CD14-positive monocyte (primary cell): ENCODE measurements at regions not wholly inside any gene's neighbourhood (a gene's known extent, or its start where the extent isn't known, plus 50 kb on each side); places are given as distances from the start of the nearest gene placed in this dataset.

Source experiments
- DNase-seq, 3 donors: peaks; one replicate each; pipeline ENCODE4 v3.0.0-alpha.2; 2011 to 2022
- H2AFZ ChIP-seq: 2 replicates; pipeline ENCODE4 v1.6.0; 2012; ENCODE audit warnings: mild to moderate bottlenecking, low read depth, low read length, inconsistent platforms; ENCODE audit not compliant: insufficient read depth, poor library complexity, severe bottlenecking
- H3K27ac ChIP-seq, 2 donors: 1 replicate in 1 of 2; 2 replicates in 1 of 2; pipeline ENCODE4 v1.5.1; 2012 to 2013; ENCODE audit warnings: low read length in 2 of 2, control low read depth in 1 of 2, inconsistent platforms in 1 of 2, low read depth in 1 of 2, mild to moderate bottlenecking in 1 of 2
- H3K27me3 ChIP-seq, 2 donors: one replicate each; pipeline versions ENCODE4 v1.6.0 to v1.6.1; 2011 to 2013; ENCODE audit warnings: low read length in 2 of 2; ENCODE audit not compliant: control insufficient read depth in 2 of 2, insufficient read depth in 2 of 2
- H3K36me3 ChIP-seq, 2 donors: replicated peaks in 1 of 2; 1 replicate in 1 of 2; 2 replicates in 1 of 2; pipeline versions ENCODE4 v1.5.1 to v1.6.1; 2012 to 2013; ENCODE audit warnings: low read length in 2 of 2, control low read depth in 1 of 2, inconsistent platforms in 1 of 2, mild to moderate bottlenecking in 1 of 2; ENCODE audit not compliant: insufficient read depth in 2 of 2, control insufficient read depth in 1 of 2
- H3K4me1 ChIP-seq, 2 donors: 1 replicate in 1 of 2; 2 replicates in 1 of 2; pipeline versions ENCODE4 v1.5.1 to v1.6.1; 2012 to 2013; ENCODE audit warnings: low read length in 2 of 2, control low read depth in 1 of 2, inconsistent platforms in 1 of 2, mild to moderate bottlenecking in 1 of 2, moderate library complexity in 1 of 2; ENCODE audit not compliant: insufficient read depth in 2 of 2, control insufficient read depth in 1 of 2
- H3K4me2 ChIP-seq: replicated peaks from 2 replicates; pipeline ENCODE3; 2012; ENCODE audit warnings: low read length, moderate library complexity, mild to moderate bottlenecking; ENCODE audit not compliant: poor library complexity, severe bottlenecking; ENCODE audit errors: extremely low read depth
- H3K4me3 ChIP-seq, 3 experiments: fragments of 200-600 bp in 1 of 3; sonication (generic) in 1 of 3; replicated peaks in 1 of 3; 1 replicate in 2 of 3; 2 replicates in 1 of 3; pipeline ENCODE4 v1.5.1; 2011 to 2013; ENCODE audit warnings: low read length in 3 of 3, mild to moderate bottlenecking in 3 of 3, control low read depth in 2 of 3, low read depth in 2 of 3, inconsistent platforms in 1 of 3, moderate library complexity in 1 of 3
- H3K79me2 ChIP-seq: 2 replicates; pipeline ENCODE4 v1.6.0; 2012; ENCODE audit warnings: mild to moderate bottlenecking, control low read depth, inconsistent platforms, low read length, moderate library complexity; ENCODE audit not compliant: insufficient read depth
- H3K9ac ChIP-seq: 2 replicates; pipeline ENCODE4 v1.6.0; 2017; ENCODE audit warnings: low read length, mild to moderate bottlenecking; ENCODE audit not compliant: insufficient read depth, poor library complexity, severe bottlenecking
- H3K9me3 ChIP-seq, 2 donors: replicated peaks in 1 of 2; 1 replicate in 1 of 2; 2 replicates in 1 of 2; pipeline versions ENCODE4 v1.5.1 to v1.6.1; 2012 to 2013; ENCODE audit warnings: low read length in 2 of 2, control low read depth in 1 of 2; ENCODE audit not compliant: control insufficient read depth in 1 of 2, insufficient read depth in 1 of 2
- H4K20me1 ChIP-seq: 2 replicates; pipeline ENCODE4 v1.6.0; 2012; ENCODE audit warnings: mild to moderate bottlenecking, low read length, control low read depth, moderate library complexity; ENCODE audit not compliant: insufficient read depth
- H3K27ac Mint-ChIP-seq, 7 donors: one replicate each; pipeline ENCODE4 v1.8.0; 2020; ENCODE audit warnings: mild to moderate bottlenecking in 7 of 7, mixed read lengths in 7 of 7, moderate library complexity in 6 of 7, inconsistent platforms in 2 of 7
- H3K27me3 Mint-ChIP-seq, 3 donors: one replicate each; pipeline ENCODE4 v1.8.0; 2021 to 2022; ENCODE audit warnings: low read depth in 3 of 3, mild to moderate bottlenecking in 3 of 3, mixed read lengths in 3 of 3, moderate library complexity in 3 of 3, inconsistent platforms in 1 of 3
- H3K36me3 Mint-ChIP-seq, 2 donors: one replicate each; pipeline ENCODE4 v1.8.0; 2020; ENCODE audit warnings: mixed read lengths in 2 of 2, inconsistent platforms in 1 of 2, mild to moderate bottlenecking in 1 of 2
- H3K4me1 Mint-ChIP-seq: one replicate; pipeline ENCODE4 v1.8.0; 2020; ENCODE audit warnings: mild to moderate bottlenecking, mixed read lengths
- H3K4me3 Mint-ChIP-seq, 2 donors: one replicate each; pipeline ENCODE4 v1.8.0; 2020; ENCODE audit warnings: mild to moderate bottlenecking in 2 of 2, mixed read lengths in 2 of 2, moderate library complexity in 1 of 2
- H3K9me3 Mint-ChIP-seq, 7 donors: one replicate each; pipeline ENCODE4 v1.8.0; 2020 to 2022; ENCODE audit warnings: mixed read lengths in 7 of 7, mild to moderate bottlenecking in 6 of 7, moderate library complexity in 6 of 7, inconsistent platforms in 2 of 7
- WGBS: methylation state at CpG from one replicate; pipeline ENCODE4 v1.1.5; 2013; ENCODE audit warnings: missing lambda C conversion rate; ENCODE audit not compliant: insufficient coverage; 5-methylcytosine and 5-hydroxymethylcytosine counted together
- intact Hi-C, 2 donors: fragments of 100-400 bp; cut with micrococcal nuclease; formaldehyde crosslinking; loops; one replicate each; pipeline versions ENCODE4 v1.15.0 to v1.15.1; 2023
- TF ChIP-seq, protein P1 (sequence below): fragments of 200-600 bp; IDR thresholded peaks from one replicate; pipeline ENCODE4 v1.8.0; 2022; ENCODE audit warnings: antibody characterized with exemption, mild to moderate bottlenecking

DNA sequence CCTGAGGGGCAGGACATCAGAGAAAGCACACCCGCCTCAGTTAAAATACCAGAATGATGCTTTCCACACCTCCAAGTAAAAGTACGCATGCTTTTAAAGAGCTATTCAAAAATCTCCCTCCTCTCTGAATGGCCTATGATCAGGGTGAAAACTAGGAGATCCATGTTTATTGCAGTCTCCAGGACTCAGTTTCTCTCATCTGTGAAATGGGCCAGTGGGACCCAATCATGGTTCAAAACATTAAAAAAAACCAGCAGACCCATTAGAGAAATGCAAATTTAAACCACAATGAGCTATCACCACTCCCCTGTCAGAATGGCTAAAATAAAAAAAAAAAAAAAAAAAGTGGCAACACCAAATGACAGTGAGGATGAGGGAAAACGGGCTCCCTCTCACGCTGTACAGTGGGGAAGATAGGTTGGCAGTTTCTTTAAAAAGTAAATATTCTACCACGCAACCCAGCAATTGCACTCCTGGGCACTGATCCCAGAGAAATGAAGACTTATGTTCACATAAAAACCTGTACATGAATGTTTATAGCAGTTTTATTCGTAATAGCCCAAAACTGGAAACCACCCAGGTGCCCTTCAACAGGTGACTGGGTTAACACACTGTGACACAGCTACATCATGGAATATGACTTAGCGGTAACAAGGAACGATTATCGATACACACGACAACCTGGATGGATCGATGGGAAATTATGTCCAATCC is 242.7 kb downstream of the MN1 start:
- Mint-ChIP-seq H3K27me3 (peaks cover under 1 to 4% (median 3%) of the 10 kb centered on the region in 3 donors), H3K27ac (no peak overlapping the region), H3K36me3 (no peaks in the 10 kb centered on the region), H3K9me3 (no peaks in the 10 kb centered on the region), H3K4me1 (no peaks in the 10 kb centered on the region), H3K4me3 (no peak overlapping the region)
- no peak overlapping the region for H3K27ac ChIP-seq
- H3K4me1 ChIP-seq = no peaks in the 10 kb centered on the region
- no peak for DNase-seq
- intact Hi-C loops = no loop called here
- no peaks in the 10 kb centered on the region for H3K36me3 ChIP-seq
- H2AFZ ChIP-seq = no peak overlapping the region
- no peak overlapping the region for H3K4me2 ChIP-seq
- 97% methylated on average over 4 of the region's 11 CpGs for WGBS
- H3K9ac ChIP-seq = no peak overlapping the region
- H3K27me3 ChIP-seq = no peaks in the 10 kb centered on the region
- H3K79me2 ChIP-seq = no peaks in the 10 kb centered on the region
- TF ChIP-seq, protein P1, sequence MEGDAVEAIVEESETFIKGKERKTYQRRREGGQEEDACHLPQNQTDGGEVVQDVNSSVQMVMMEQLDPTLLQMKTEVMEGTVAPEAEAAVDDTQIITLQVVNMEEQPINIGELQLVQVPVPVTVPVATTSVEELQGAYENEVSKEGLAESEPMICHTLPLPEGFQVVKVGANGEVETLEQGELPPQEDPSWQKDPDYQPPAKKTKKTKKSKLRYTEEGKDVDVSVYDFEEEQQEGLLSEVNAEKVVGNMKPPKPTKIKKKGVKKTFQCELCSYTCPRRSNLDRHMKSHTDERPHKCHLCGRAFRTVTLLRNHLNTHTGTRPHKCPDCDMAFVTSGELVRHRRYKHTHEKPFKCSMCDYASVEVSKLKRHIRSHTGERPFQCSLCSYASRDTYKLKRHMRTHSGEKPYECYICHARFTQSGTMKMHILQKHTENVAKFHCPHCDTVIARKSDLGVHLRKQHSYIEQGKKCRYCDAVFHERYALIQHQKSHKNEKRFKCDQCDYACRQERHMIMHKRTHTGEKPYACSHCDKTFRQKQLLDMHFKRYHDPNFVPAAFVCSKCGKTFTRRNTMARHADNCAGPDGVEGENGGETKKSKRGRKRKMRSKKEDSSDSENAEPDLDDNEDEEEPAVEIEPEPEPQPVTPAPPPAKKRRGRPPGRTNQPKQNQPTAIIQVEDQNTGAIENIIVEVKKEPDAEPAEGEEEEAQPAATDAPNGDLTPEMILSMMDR = no peak
- no peaks in the 10 kb centered on the region for H4K20me1 ChIP-seq
- H3K4me3 ChIP-seq = no peak overlapping the region
- H3K9me3 ChIP-seq = no peaks in the 10 kb centered on the region

- 87% methylated on average over 5 of the region's 5 CpGs for WGBS
- Histone ChIP-seq H3K4me1 (no peaks in the 10 kb centered on the region), H3K4me3 (no peak overlapping the region), H3K27me3 (no peaks in the 10 kb centered on the region), H2AFZ (no peak overlapping the region), H3K27ac (no peak overlapping the region), H3K9me3 (no peaks in the 10 kb centered on the region), H3K9ac (no peak overlapping the region), H3K36me3 (no peaks in the 10 kb centered on the region), H3K4me2 (no peak overlapping the region), H3K79me2 (no peaks in the 10 kb centered on the region), H4K20me1 (no peaks in the 10 kb centered on the region)
- Mint-ChIP-seq H3K36me3 (no peaks in the 10 kb centered on the region), H3K27me3 (peaks cover 2 to 6% (median 6%) of the 10 kb centered on the region in 3 donors), H3K4me3 (no peak overlapping the region), H3K9me3 (peaks cover 0 to 5% (median 0%) of the 10 kb centered on the region in 7 donors), H3K27ac (peak overlapping the region in 1 of 7 donors; percentile 32), H3K4me1 (no peaks in the 10 kb centered on the region)
- TF ChIP-seq, protein P1 = no peak
- no peak for DNase-seq
- intact Hi-C loops = no loop called here
These were observed 240.8 kb downstream of the MN1 start for GRCh38 chr22:27560781-27561180.
